Transverse colon (tissue), 4 donors: ENCODE measurements at regions not wholly inside any gene's neighbourhood (a gene's known extent, or its start where the extent isn't known, plus 50 kb on each side); places are given as distances from the start of the nearest gene placed in this dataset.

Experiments
- DNase-seq: peaks from one replicate; pipeline ENCODE4 v3.0.0-alpha.2; 2019
- H3K27ac ChIP-seq, 4 donors: fragments of 200-600 bp; sonication (generic); 2 replicates each; pipeline ENCODE4 v1.5.1; 2016 to 2018; ENCODE audit warnings: inconsistent platforms in 4 of 4
- H3K27me3 ChIP-seq: fragments of 200-600 bp; sonication (generic); 2 replicates; pipeline ENCODE4 v1.5.1; 2017; ENCODE audit warnings: inconsistent platforms
- H3K36me3 ChIP-seq, 4 donors: fragments of 200-600 bp; sonication (generic); 2 replicates each; pipeline ENCODE4 v1.5.1; 2017 to 2019; ENCODE audit warnings: inconsistent platforms in 4 of 4
- H3K4me1 ChIP-seq, 4 donors: fragments of 200-600 bp; sonication (generic); 2 replicates each; pipeline ENCODE4 v1.5.1; 2017 to 2020; ENCODE audit warnings: inconsistent platforms in 4 of 4
- H3K4me3 ChIP-seq, 4 donors: fragments of 200-600 bp; sonication (generic); 1 replicate in 1 of 4; 2 replicates in 3 of 4; pipeline versions ENCODE4 v1.5.1 to v1.6.1; 2017 to 2019; ENCODE audit warnings: inconsistent platforms in 4 of 4
- H3K9me3 ChIP-seq, 2 donors: fragments of 200-600 bp; sonication (generic); 2 replicates each; pipeline ENCODE4 v1.5.1; 2017 to 2019; ENCODE audit warnings: inconsistent platforms in 2 of 2
- EP300 ChIP-seq: sonication (generic); formaldehyde crosslinking; IDR thresholded peaks from one replicate; pipeline ENCODE4 v1.6.1; 2017; ENCODE audit warnings: antibody characterized with exemption, low read depth
- POLR2A ChIP-seq: fragments of 450-650 bp; IDR thresholded peaks from one replicate; pipeline ENCODE4 v1.6.1; 2016; ENCODE audit warnings: antibody characterized with exemption, mild to moderate bottlenecking, moderate library complexity
- POLR2AphosphoS5 ChIP-seq, 3 donors: sonication (generic); formaldehyde crosslinking; IDR thresholded peaks; one replicate each; pipeline ENCODE4 v1.6.1; 2016; ENCODE audit warnings: antibody characterized with exemption in 3 of 3
- WGBS, 2 donors: methylation state at CpG; one replicate each; pipeline ENCODE4 v1.1.5; 2018; ENCODE audit warnings: low coverage in 1 of 2; 5-methylcytosine and 5-hydroxymethylcytosine counted together
- in situ Hi-C, 4 donors: fragments of 200-750 bp; cut with MboI; loops; one replicate each; pipeline versions ENCODE4 v1.15.0 to v1.15.1; 2017; ENCODE audit warnings: low sequenced_read_pairs in 3 of 4, low pct_ligation_motif_present in 1 of 4, low pct_unique_long_range_greater_than_20kb in 1 of 4
- intact Hi-C: fragments of 100-400 bp; cut with DNase I; formaldehyde crosslinking; loops from one replicate; pipeline ENCODE4 v1.15.1; 2023; ENCODE audit warnings: low total_unique reads
- TF ChIP-seq, protein P1 (sequence below), 5 experiments: fragments of 200-600 bp in 3 of 5; fragments of 450-650 bp in 2 of 5; sonication (generic) in 3 of 5; IDR thresholded peaks; 1 replicate in 2 of 5; 2 replicates in 3 of 5; pipeline ENCODE4 v1.5.1; 2016 to 2017; ENCODE audit warnings: antibody characterized with exemption in 5 of 5, inconsistent platforms in 3 of 5, mild to moderate bottlenecking in 2 of 5, moderate library complexity in 1 of 5

DNA sequence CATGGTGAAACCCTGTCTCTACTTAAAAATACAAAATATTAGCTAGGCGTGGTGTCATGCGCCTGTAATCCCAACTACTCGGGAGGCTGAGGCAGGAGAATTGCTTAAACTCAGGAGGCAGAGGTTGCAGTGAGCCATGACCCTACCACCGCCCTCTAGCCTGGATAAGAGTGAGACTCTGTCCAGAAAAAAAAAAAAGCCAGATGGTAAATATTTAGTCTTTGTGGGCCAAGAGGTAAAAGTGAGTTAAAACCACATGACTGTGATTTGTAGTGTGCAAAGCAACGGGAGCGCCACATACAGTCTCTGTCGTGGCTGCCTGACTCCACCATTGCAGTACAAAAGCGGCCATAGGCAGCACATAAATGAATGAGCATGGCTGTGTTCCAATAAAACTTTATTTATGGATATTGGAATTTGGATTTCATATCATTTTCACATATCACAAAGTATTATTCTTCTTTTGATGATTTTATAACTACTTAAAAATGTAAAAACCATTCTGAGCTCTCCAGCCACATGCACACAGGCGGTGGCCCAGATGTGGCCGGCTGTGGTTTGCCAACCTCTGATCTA, 51.8 kb upstream of the CASZ1 start:
- no peaks in the 10 kb centered on the region for H3K36me3 ChIP-seq
- TF ChIP-seq POLR2A: no peak
- no peak for TF ChIP-seq POLR2AphosphoS5 (IDR thresholded peaks at IDR 0.05)
- TF ChIP-seq, protein P1, sequence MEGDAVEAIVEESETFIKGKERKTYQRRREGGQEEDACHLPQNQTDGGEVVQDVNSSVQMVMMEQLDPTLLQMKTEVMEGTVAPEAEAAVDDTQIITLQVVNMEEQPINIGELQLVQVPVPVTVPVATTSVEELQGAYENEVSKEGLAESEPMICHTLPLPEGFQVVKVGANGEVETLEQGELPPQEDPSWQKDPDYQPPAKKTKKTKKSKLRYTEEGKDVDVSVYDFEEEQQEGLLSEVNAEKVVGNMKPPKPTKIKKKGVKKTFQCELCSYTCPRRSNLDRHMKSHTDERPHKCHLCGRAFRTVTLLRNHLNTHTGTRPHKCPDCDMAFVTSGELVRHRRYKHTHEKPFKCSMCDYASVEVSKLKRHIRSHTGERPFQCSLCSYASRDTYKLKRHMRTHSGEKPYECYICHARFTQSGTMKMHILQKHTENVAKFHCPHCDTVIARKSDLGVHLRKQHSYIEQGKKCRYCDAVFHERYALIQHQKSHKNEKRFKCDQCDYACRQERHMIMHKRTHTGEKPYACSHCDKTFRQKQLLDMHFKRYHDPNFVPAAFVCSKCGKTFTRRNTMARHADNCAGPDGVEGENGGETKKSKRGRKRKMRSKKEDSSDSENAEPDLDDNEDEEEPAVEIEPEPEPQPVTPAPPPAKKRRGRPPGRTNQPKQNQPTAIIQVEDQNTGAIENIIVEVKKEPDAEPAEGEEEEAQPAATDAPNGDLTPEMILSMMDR (IDR thresholded peaks at IDR 0.05): no peak
- no peak for TF ChIP-seq EP300
- no peaks in the 10 kb centered on the region for H3K4me1 ChIP-seq
- peaks cover 4 to 12% of the 10 kb centered on the region in 2 donors for H3K9me3 ChIP-seq
- no peak overlapping the region for H3K27ac ChIP-seq
- intact Hi-C loops: no loop called here
- H3K4me3 ChIP-seq: no peak overlapping the region
- WGBS, 2 donors: 67 to 80% methylated on average over 8 to 10 of the region's 10 CpGs
- no peaks in the 10 kb centered on the region for H3K27me3 ChIP-seq
- in situ Hi-C loops: no loop called here
- no peak for DNase-seq

DNA sequence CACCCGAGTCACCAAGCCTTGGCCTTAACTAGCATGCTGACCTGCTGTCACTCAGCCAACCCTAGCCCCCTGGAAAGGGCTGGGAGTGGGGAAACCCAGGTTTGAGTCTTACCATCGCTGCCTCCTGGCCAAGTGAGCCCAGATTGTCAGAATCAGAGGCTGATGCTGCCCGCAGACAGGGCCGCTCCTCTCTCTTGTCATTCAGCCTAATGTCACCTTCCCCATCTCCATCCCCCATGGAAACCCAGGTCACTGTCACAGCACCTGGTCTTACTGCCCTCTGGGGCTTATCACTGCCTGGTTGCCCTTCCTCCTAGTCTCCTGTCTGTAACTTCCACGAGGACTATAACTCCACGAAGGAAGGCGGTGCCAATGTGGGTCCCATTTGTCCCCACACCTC, 53.6 kb upstream of the CASZ1 start:
- TF ChIP-seq POLR2A (no peak), POLR2AphosphoS5 (IDR thresholded peaks at IDR 0.05) (no peak), EP300 (no peak)
- TF ChIP-seq, protein P1 (IDR thresholded peaks at IDR 0.05): no peak
- Histone ChIP-seq H3K36me3 (no peaks in the 10 kb centered on the region), H3K27ac (no peak overlapping the region), H3K4me1 (no peaks in the 10 kb centered on the region), H3K27me3 (no peaks in the 10 kb centered on the region), H3K4me3 (no peak overlapping the region), H3K9me3 (no peaks in the 10 kb centered on the region)
- no peak for DNase-seq
- intact Hi-C loops (no loop called here), in situ Hi-C loops (loop anchor here in 2 of 4 donors (25.0 kb wide), 2 partner anchors 163 to 338 kb away; no protein-coding TSS in a partner anchor)
- WGBS, 2 donors: 77% methylated on average over 6 of the region's 7 CpGs; no CpG with 5 or more reads in 1 of the 2 donors

DNA sequence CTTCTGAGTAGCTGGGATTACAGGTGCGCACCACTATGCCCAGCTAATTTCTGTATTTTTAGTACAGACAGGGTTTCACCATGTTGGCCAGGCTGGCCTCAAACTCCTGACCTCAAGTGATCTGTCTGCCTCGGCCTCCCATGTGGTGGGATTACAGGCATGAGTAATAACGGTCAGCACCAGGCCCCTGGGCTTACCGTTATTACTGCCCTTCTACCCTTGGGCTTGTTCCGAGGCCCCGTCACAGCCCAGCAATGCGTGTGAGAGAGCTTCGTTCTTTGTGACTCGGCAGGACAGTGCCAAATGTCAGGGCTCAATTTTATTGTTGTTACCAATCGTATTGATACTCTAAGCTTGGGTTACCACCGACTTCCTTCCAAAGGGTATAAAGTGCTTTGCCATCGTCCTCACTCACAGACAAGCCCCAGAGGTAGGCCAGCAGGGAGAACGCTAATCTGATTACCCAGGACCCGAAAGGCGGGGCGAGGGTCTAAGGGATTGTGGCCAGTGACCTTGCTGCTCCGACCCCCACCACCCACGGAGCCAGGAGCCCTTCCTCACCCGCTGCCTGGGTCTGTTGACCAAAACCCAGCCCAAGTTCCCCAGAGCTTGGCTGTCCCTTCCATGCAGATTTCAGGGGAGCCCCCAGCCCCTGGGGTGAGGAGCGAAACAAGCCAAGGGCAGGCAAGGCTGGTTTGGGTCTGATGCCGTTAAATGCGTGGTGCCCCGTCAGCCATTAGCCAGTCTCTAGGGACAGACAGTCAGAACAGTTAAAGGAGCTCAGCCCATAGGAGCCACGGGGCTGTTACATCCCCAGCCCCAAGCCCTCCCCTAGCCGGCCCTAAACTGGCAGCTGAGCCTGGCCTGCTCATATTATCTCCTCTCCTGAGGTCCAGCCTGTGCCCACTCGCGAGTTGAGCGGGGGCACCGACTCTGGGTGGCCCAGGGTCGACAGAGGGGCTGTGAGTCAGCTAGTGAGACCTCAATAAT, 54.9 kb upstream of the CASZ1 start:
- intact Hi-C loops: no loop called here
- in situ Hi-C loops: loop anchor here in 2 of 4 donors (25.0 kb wide), 2 partner anchors 164 to 339 kb away; no protein-coding TSS in a partner anchor

DNA sequence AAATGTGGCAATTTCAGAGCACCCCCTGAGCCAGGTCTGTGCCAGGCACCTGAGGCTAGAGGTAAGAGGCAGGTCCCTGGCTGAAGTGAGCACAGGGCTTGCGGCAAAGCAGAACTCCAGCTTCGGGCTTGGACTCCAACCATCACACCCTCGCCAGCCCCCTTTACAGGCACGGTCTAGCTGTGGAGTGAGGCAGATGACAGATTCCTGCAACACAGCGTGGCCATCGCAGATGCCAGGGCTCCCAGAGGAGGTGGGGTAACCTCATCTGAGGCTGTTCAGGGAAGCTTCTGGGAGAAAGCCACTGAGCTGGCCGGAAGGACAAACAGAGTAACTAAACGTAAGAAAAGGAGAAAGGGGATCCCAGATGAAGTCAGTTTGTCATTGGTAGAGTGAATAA, 55.6 kb upstream of the CASZ1 start:
- Histone ChIP-seq H3K9me3 (no peaks in the 10 kb centered on the region), H3K4me3 (no peak overlapping the region), H3K36me3 (no peaks in the 10 kb centered on the region), H3K4me1 (no peaks in the 10 kb centered on the region), H3K27ac (no peak overlapping the region), H3K27me3 (no peaks in the 10 kb centered on the region)
- WGBS, 2 donors: 89% methylated on average over 8 of the region's 8 CpGs; no CpG with 5 or more reads in 1 of the 2 donors
- intact Hi-C loops (no loop called here), in situ Hi-C loops (loop anchor here in 2 of 4 donors (25.0 kb wide), 2 partner anchors 165 to 340 kb away; no protein-coding TSS in a partner anchor)
- TF ChIP-seq POLR2AphosphoS5 (IDR thresholded peaks at IDR 0.05) (no peak), EP300 (no peak)
- DNase-seq: no peak

More for the DNA sequence above, 54.9 kb upstream of the CASZ1 start:
- Histone ChIP-seq H3K4me3 (no peak overlapping the region), H3K27ac (no peak overlapping the region), H3K9me3 (no peaks in the 10 kb centered on the region), H3K36me3 (no peaks in the 10 kb centered on the region), H3K27me3 (no peaks in the 10 kb centered on the region), H3K4me1 (no peaks in the 10 kb centered on the region)
- no peak for DNase-seq
- WGBS, 2 donors: 40 to 83% methylated on average over 1 to 26 of the region's 30 CpGs
- no peak for TF ChIP-seq EP300
- no peak for TF ChIP-seq POLR2AphosphoS5 (IDR thresholded peaks at IDR 0.05)
- TF ChIP-seq POLR2A: no peak
- TF ChIP-seq, protein P1 (IDR thresholded peaks at IDR 0.05): no peak
